Astrocyte (in vitro differentiated cells and primary cell): ENCODE measurements at regions not wholly inside any gene's neighbourhood (a gene's known extent, or its start where the extent isn't known, plus 50 kb on each side); places are given as distances from the start of the nearest gene placed in this dataset.

Experiments
- EZH2 ChIP-seq: IDR thresholded peaks from 2 replicates; pipeline ENCODE4 v1.6.1; 2012; ENCODE audit warnings: mild to moderate bottlenecking, low read length, inconsistent platforms; ENCODE audit not compliant: insufficient read depth
- TF ChIP-seq, protein P1 (sequence below): IDR thresholded peaks from 2 replicates; pipeline ENCODE4 v1.5.1; 2011; ENCODE audit warnings: low read depth, mild to moderate bottlenecking, inconsistent platforms, low read length, moderate library complexity; ENCODE audit not compliant: insufficient read depth

DNA sequence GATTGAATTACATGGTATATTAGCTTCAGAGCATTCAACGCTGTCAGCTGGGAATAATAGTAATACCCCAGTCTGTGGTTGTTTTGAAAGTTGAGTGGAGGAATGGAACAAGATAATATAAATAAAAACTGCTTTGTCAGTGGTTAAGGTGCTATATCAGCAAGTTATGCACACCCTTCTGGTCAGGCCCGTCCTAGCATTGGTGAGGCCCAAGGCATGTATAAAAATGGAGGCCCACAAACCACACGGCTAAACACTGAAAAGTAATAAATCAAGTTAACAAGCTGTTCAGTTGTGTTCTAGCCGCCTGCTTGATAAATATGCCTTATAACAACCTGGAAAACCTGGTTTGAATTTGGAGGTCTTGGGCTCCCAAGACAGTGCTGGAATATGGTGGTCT is 77.4 kb downstream of the PSMG1 start:
- TF ChIP-seq, protein P1, sequence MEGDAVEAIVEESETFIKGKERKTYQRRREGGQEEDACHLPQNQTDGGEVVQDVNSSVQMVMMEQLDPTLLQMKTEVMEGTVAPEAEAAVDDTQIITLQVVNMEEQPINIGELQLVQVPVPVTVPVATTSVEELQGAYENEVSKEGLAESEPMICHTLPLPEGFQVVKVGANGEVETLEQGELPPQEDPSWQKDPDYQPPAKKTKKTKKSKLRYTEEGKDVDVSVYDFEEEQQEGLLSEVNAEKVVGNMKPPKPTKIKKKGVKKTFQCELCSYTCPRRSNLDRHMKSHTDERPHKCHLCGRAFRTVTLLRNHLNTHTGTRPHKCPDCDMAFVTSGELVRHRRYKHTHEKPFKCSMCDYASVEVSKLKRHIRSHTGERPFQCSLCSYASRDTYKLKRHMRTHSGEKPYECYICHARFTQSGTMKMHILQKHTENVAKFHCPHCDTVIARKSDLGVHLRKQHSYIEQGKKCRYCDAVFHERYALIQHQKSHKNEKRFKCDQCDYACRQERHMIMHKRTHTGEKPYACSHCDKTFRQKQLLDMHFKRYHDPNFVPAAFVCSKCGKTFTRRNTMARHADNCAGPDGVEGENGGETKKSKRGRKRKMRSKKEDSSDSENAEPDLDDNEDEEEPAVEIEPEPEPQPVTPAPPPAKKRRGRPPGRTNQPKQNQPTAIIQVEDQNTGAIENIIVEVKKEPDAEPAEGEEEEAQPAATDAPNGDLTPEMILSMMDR: no peak
- TF ChIP-seq EZH2: no peak
